Epithelial cell of prostate (primary cell): ENCODE measurements at regions not wholly inside any gene's neighbourhood (a gene's known extent, or its start where the extent isn't known, plus 50 kb on each side); places are given as distances from the start of the nearest gene placed in this dataset.
"Not testable (repeated sequence)": the region's sequence is repeated elsewhere in the genome, so short reads cannot be mapped to it uniquely, and the experiment has no call there.

Experiments used
- DNase-seq: peaks from one replicate; pipeline ENCODE4 v3.0.0-alpha.2; 2011; ENCODE audit warnings: low read depth, low spot score
- H3K27ac ChIP-seq: fragments of 450-650 bp; 2 replicates; pipeline ENCODE4 v1.5.1; 2017; ENCODE audit warnings: mild to moderate bottlenecking

- no peak for DNase-seq
- no peak overlapping the region for H3K27ac ChIP-seq
Measured at GRCh38 chr1:170436928-170437327, 95.0 kb upstream of the GORAB start.

GRCh38 chr1:170445096-170445495 lies 86.9 kb upstream of the GORAB start:
- peak overlapping the region; percentile 33 for H3K27ac ChIP-seq
- no peak for DNase-seq

- no peak overlapping the region for H3K27ac ChIP-seq
- DNase-seq, result no peak
Measured at GRCh38 chr1:170448661-170449158, 83.3 kb upstream of the GORAB start.

- not testable (repeated sequence) for DNase-seq, H3K27ac ChIP-seq
Measured at GRCh38 chr1:170457325-170458050, 74.5 kb upstream of the GORAB start.

- no peak for DNase-seq
- H3K27ac ChIP-seq, result no peak overlapping the region
Measured at GRCh38 chr1:170460001-170460400, 72.0 kb upstream of the GORAB start.

GRCh38 chr1:170460414-170461155 lies 71.4 kb upstream of the GORAB start:
- no peak for DNase-seq
- no peak overlapping the region for H3K27ac ChIP-seq

- H3K27ac ChIP-seq, result no peak overlapping the region
- no peak for DNase-seq
Measured at GRCh38 chr1:170461291-170461747, 70.6 kb upstream of the GORAB start.

- DNase-seq, result no peak
Measured at GRCh38 chr1:170461762-170462384, 70.1 kb upstream of the GORAB start.

GRCh38 chr1:170470121-170470520 lies 61.8 kb upstream of the GORAB start:
- no peak for DNase-seq
- H3K27ac ChIP-seq, result no peak overlapping the region

More at GRCh38 chr1:170461762-170462384, 70.1 kb upstream of the GORAB start:
- H3K27ac ChIP-seq, result peak overlapping the region; percentile 24

GRCh38 chr1:170471398-170472053 lies 60.4 kb upstream of the GORAB start:
- DNase-seq, result no peak
- no peak overlapping the region for H3K27ac ChIP-seq

- DNase-seq, result no peak
- no peak overlapping the region for H3K27ac ChIP-seq
Measured at GRCh38 chr1:170481000-170481399, 51.0 kb upstream of the GORAB start.
